ENCODE measurements at regions not wholly inside any gene's neighbourhood (a gene's known extent, or its start where the extent isn't known, plus 50 kb on each side); places are given as distances from the start of the nearest gene placed in this dataset.

- peak; percentile 10 for DNase-seq (ENCODE audit: low spot score)
These were observed 113.4 kb upstream of the USP38 start for GRCh38 chr4:143071351-143071750.

- no peak for DNase-seq (ENCODE audit: low spot score)
These were observed 108.0 kb upstream of the USP38 start for GRCh38 chr4:143076723-143077122.

GRCh38 chr4:143082701-143083100, 102.0 kb upstream of the USP38 start:
- DNase-seq (ENCODE audit: low spot score), result no peak

- DNase-seq (ENCODE audit: low spot score), result no peak
These were observed 100.8 kb upstream of the USP38 start for GRCh38 chr4:143083756-143084472.

DNA sequence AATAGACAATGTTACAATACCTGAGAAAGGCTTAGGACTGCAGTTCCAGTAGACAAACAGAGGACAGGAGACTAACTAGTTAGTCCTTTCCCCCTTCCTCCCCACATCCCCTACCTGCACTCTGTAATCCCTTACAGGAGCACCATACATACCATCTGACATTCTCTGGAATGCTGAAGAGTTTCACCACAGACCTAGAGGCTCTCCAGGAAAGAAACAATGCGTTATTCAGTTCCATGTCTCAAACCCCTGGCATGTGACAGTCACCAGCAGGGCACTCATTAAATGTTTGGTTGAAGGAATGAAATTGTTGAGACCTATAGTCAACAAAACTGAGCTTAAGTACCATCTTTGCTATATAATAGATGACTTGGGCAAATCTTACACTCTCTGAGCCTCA, 100.2 kb upstream of the USP38 start:
- no peak for DNase-seq (ENCODE audit: low spot score)

DNA sequence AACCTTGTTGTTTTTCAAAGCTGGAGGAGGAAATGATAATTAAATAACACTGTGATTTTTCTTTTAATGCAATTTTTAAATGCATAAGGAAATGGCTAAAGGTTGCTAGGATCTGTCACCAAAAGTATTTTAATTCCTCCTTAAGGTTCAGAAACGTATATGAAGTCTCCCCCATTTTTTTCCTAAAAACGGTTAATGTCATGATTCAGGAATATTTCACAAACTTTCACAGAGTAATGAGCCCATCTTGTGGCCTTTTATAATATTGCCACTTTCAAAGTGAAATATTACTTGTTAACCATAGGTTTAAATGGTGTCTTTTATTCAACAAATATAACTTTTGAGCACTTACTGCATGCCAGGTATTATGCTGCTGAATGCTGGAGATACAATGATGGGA, 99.5 kb upstream of the USP38 start:
- DNase-seq (ENCODE audit: low spot score), result no peak

GRCh38 chr4:143085659-143086058, 99.1 kb upstream of the USP38 start:
- no peak for DNase-seq (ENCODE audit: low spot score)

GRCh38 chr4:143089291-143089690, 95.4 kb upstream of the USP38 start:
- DNase-seq (ENCODE audit: low spot score), result no peak

GRCh38 chr4:143089847-143090246, 94.9 kb upstream of the USP38 start:
- DNase-seq (ENCODE audit: low spot score), result no peak

GRCh38 chr4:143091862-143092261, 92.9 kb upstream of the USP38 start:
- no peak for DNase-seq (ENCODE audit: low spot score)

- DNase-seq (ENCODE audit: low spot score), result no peak
These were observed 89.3 kb upstream of the USP38 start for GRCh38 chr4:143095447-143095846.

DNA sequence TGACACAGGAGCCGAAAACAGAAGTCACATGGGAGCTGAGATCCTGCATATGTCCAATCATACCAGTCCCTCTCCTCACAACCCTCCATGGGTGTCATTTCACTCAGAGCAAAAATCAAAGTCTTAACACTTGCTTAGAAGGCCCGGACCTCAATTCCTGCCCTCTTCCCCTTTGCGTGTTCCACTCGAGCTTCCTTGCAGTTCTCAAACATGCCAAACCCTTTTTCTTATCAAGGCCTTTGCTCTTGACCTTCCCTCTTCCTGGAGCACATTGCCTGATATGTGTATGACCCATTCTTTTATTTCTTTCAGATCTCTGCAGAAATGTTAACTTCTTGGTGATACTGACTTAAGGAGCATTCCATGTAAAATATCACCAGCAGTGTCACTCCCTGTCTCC, 87.0 kb upstream of the USP38 start:
- no peak for DNase-seq (ENCODE audit: low spot score)

DNA sequence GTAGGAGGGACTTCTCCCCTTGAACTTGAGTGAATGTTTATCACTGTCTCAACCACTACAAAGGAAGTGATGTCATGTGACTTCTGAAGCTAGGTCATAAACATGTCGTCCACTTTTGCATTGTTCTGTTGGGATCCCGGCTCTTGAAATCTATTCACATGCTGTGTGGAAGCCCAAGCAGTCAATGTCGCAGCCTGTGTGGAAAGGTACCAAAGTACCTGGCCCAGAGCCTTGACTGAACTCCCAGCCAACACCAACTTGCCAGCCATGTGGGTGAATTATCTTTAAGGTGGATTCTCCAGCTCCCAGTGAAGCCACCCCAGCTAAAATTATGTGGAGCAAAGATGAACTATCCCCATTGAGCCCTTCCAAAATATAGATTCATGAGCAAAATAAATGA, 85.0 kb upstream of the USP38 start:
- no peak for DNase-seq (ENCODE audit: low spot score)

GRCh38 chr4:143109376-143109775, 75.3 kb upstream of the USP38 start:
- no peak for DNase-seq (ENCODE audit: low spot score)

DNA sequence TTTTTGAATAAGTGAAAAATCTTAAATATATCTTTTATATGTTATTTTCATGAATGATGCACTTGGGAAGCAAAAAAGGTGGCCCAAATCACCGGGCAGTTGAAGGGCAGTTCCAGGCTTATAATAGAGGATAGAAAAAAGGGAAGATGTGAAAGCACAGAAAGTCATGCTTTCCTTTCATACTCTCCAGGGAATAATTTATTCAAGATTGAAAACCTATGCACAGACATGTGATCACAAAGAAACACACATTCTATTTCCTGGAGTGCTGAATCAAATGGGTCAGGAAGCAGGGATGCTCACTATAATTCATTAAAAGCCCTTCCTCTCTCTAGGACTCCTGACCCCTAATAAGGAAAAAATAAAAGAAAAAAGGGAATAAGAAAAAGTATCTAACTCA, 66.1 kb upstream of the USP38 start:
- no peak for DNase-seq (ENCODE audit: low spot score)

DNA sequence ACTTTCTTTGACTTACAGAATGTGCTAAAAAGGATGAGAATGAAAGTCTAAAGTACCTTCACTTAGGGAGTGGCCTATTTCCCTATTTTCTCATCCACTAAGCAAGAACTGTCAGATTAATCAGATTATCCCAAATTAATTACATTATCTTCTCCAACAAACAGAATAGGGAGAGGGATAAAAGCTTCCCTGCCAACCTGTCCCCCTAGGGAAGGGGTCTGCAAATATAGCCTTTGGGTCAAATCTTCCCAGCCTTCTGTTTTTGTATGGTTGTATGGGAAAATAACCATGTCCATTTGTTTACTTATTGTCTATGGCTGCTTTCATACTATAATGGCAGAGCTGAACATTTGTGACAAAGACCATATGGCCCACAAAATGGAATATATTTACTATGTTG, 57.1 kb upstream of the USP38 start:
- no peak for DNase-seq (ENCODE audit: low spot score)

DNA sequence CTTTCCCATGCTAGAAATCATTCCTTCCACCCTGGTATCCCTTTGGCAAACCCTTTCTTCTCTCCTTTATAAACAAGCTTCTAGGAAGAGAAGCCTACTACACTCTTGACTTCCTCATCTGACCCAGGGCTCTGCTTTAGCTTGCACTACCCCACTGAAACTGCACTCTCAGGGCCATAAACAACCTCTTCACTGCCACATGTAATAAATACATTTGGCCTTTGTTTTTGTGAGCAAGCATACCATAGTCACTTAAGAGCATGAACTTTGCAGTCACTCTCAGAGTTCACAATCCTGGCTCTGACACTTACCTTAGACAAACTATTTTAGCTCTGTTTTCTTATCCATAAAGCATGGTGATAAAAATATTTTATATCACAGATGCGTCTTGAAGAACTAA, 50.7 kb upstream of the USP38 start:
- no peak for DNase-seq (ENCODE audit: low spot score)

All from SK-N-DZ (cell line).